ENCODE measurements at regions not wholly inside any gene's neighbourhood (a gene's known extent, or its start where the extent isn't known, plus 50 kb on each side); places are given as distances from the start of the nearest gene placed in this dataset.

- no peak for TF ChIP-seq ZNF462 (CRISPR knock-in tag; IDR thresholded peaks at IDR 0.05)
- TF ChIP-seq STAT1 (IDR thresholded peaks at IDR 0.05; ENCODE audit: unreplicated experiment): no peak
Measured at GRCh38 chr2:14123436-14124103, 508.9 kb upstream of the LRATD1 start (continued).

- Histone ChIP-seq H3K4me2 (no peak overlapping the region), H2AFZ (peak overlapping the region; percentile 74; the same call in 1 of the 2 replicates), H3K9me2 (ENCODE audit: insufficient read depth) (peaks cover 11% of the 10 kb centered on the region; the same call in 1 of the 2 replicates), H3K4me1 (ENCODE audit: insufficient read depth) (no peaks in the 10 kb centered on the region), H3K79me2 (replicated peaks; ENCODE audit: insufficient read depth) (no peaks in the 10 kb centered on the region), H3F3A (replicated peaks; ENCODE audit: low read depth) (no peaks in the 10 kb centered on the region), H3K27ac (ENCODE audit: low read depth) (no peak overlapping the region), H3K27me3 (ENCODE audit: insufficient read depth) (no peaks in the 10 kb centered on the region), H4K20me1 (replicated peaks; ENCODE audit: insufficient read depth) (no peaks in the 10 kb centered on the region), H3K4me3 (no peak overlapping the region), H3K36me3 (ENCODE audit: insufficient read depth) (no peaks in the 10 kb centered on the region)
- DNase-seq (ENCODE audit: low spot score) (no peak), ATAC-seq (no peak)
- TF ChIP-seq STAT1 (IDR thresholded peaks at IDR 0.05; ENCODE audit: unreplicated experiment) (no peak), NANOG (IDR thresholded peaks at IDR 0.05; ENCODE audit: borderline replicate concordance) (no peak), ZNF462 (CRISPR knock-in tag; IDR thresholded peaks at IDR 0.05) (no peak), CREB1 (CRISPR knock-in tag; IDR thresholded peaks at IDR 0.05; ENCODE audit: low read depth) (no peak), ZNF114 (CRISPR knock-in tag; IDR thresholded peaks at IDR 0.05) (no peak)
- no peaks in the 10 kb centered on the region for H3K4me1 Mint-ChIP-seq
- H3K27me3 Mint-ChIP-seq (ENCODE audit: insufficient read depth, low read depth, poor library complexity): peaks cover 2% of the 10 kb centered on the region
- peaks cover 11% of the 10 kb centered on the region for H3K9me3 Mint-ChIP-seq
- peaks cover 8% of the 10 kb centered on the region; the same call in 2 of the 3 replicates for H3K36me3 Mint-ChIP-seq (ENCODE audit: low read depth)
- no peak overlapping the region for H3K4me3 Mint-ChIP-seq
- H3K27ac Mint-ChIP-seq: no peak overlapping the region
Measured at GRCh38 chr2:14125624-14126293, 506.8 kb upstream of the LRATD1 start.
